Osteocyte (in vitro differentiated cells): ENCODE measurements at regions not wholly inside any gene's neighbourhood (a gene's known extent, or its start where the extent isn't known, plus 50 kb on each side); places are given as distances from the start of the nearest gene placed in this dataset.

Experiments
- DNase-seq: peaks from one replicate; pipeline ENCODE4 v3.0.0; 2021; ENCODE audit warnings: mixed read lengths; ENCODE audit not compliant: unreplicated experiment; ENCODE audit errors: extremely low spot score
- H3K27ac Mint-ChIP-seq: one replicate; pipeline ENCODE4 v1.8.0; 2021; ENCODE audit warnings: mild to moderate bottlenecking, mixed read lengths; ENCODE audit not compliant: unreplicated experiment
- H3K27me3 Mint-ChIP-seq: one replicate; pipeline ENCODE4 v1.8.0; 2021; ENCODE audit warnings: mixed read lengths; ENCODE audit not compliant: unreplicated experiment
- H3K36me3 Mint-ChIP-seq: one replicate; pipeline ENCODE4 v1.8.0; 2021; ENCODE audit warnings: mixed read lengths; ENCODE audit not compliant: unreplicated experiment
- H3K4me1 Mint-ChIP-seq: one replicate; pipeline ENCODE4 v1.8.0; 2021; ENCODE audit warnings: mixed read lengths; ENCODE audit not compliant: unreplicated experiment
- H3K4me3 Mint-ChIP-seq: one replicate; pipeline ENCODE4 v1.8.0; 2021; ENCODE audit warnings: mild to moderate bottlenecking, moderate library complexity, mixed read lengths; ENCODE audit not compliant: unreplicated experiment
- H3K9me3 Mint-ChIP-seq: one replicate; pipeline ENCODE4 v1.8.0; 2021; ENCODE audit warnings: mixed read lengths; ENCODE audit not compliant: unreplicated experiment
- CTCF ChIP-seq: fragments of 200-600 bp; sonication (generic); IDR thresholded peaks from 2 replicates; pipeline ENCODE4 v1.5.0; 2021; ENCODE audit warnings: antibody characterized with exemption, mild to moderate bottlenecking, moderate library complexity

DNA sequence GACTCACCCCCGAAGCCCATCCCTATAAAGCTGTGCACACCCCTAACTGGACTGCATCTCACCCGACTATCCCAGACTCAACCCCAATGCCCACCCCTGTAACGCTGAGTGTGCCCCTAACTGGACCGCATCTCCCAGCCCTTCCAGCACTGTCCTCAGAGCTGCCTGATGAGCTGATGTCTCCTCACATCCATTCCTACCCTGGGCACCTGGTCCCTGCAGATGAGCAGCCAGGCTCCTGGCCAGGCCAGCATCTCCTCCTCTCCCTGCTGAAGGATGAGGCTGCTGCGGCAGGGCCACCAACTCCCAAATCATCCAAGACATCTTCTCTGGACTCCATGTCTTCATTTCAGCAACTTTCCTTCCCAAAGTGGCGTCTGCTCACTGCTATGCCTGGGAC, 332.1 kb downstream of the CTTN start:
- H3K4me1 Mint-ChIP-seq: no peaks in the 10 kb centered on the region
- H3K9me3 Mint-ChIP-seq: peaks cover 6% of the 10 kb centered on the region
- no peaks in the 10 kb centered on the region for H3K27me3 Mint-ChIP-seq
- no peak overlapping the region for H3K27ac Mint-ChIP-seq
- no peak for DNase-seq
- H3K36me3 Mint-ChIP-seq: no peaks in the 10 kb centered on the region
- TF ChIP-seq CTCF: no peak
- no peak overlapping the region for H3K4me3 Mint-ChIP-seq

- Mint-ChIP-seq H3K36me3 (no peaks in the 10 kb centered on the region), H3K27ac (no peak overlapping the region), H3K4me3 (no peak overlapping the region), H3K4me1 (no peaks in the 10 kb centered on the region), H3K9me3 (peaks cover 6% of the 10 kb centered on the region), H3K27me3 (no peaks in the 10 kb centered on the region)
- TF ChIP-seq CTCF: no peak
- DNase-seq: no peak
Measured at GRCh38 chr11:70731271-70732022, 333.1 kb downstream of the CTTN start.

DNA sequence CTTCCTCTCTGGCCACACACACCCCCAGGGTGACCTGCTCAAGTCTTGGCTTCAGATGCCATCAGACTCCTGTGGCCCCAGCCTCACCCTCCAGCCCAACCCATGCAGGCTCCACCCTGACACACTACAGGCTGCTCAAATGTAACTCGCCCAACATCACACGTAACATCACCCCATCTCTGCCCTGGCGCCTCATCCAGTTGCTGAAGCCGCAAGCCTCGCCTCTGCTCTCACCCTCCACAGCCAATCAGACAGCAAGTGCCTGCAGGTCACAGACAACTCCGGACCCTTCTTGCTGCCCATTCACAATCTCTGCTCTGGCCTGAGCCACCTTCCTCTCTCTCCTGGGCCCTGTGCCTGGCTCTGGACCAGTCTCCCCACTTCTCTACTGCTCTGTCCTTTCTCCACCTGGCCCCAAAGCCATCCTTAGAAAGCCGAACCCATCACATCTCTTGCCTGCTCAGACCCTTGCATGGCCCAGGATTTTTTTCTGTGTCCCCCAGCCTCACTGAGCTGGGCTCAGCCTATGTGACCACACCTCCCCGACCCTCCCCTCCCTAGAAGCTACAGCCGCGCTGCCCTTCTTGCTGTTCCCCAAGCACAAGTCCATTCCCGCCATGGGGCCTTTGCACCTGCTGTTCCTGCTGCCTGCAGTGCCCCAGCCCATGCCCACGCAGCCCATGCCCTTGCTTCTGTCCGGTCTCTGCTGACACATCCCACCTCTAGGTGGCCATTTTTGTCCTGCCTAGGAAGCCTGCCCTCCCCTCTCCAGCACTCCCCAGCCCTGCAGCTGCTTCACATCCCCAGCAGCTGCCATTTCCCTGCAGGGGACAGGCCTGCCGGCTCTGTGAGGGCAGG, 333.9 kb downstream of the CTTN start:
- H3K27me3 Mint-ChIP-seq: no peaks in the 10 kb centered on the region
- no peak for TF ChIP-seq CTCF
- H3K4me3 Mint-ChIP-seq: no peak overlapping the region
- no peak overlapping the region for H3K27ac Mint-ChIP-seq
- peaks cover under 1% of the 10 kb centered on the region for H3K9me3 Mint-ChIP-seq
- H3K4me1 Mint-ChIP-seq: no peaks in the 10 kb centered on the region
- no peak for DNase-seq
- no peaks in the 10 kb centered on the region for H3K36me3 Mint-ChIP-seq

DNA sequence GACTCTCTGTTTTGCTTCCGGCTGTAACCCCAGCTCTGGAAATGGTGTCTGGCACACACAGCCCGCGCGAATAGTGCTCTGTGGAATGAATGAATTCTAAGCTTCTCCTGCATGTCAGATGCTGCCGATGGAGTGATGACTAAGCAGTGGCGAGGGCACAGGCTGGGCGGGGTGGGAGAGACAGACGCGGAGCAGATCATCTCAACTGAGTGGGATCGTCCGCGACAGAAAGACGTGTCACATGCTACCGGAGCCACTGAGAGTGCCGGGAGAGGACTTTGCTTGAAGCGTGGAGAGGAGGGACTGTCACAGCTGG, 334.5 kb downstream of the CTTN start:
- H3K36me3 Mint-ChIP-seq: no peaks in the 10 kb centered on the region
- H3K9me3 Mint-ChIP-seq: no peaks in the 10 kb centered on the region
- H3K27me3 Mint-ChIP-seq: no peaks in the 10 kb centered on the region
- no peak for DNase-seq
- H3K4me1 Mint-ChIP-seq: no peaks in the 10 kb centered on the region
- no peak overlapping the region for H3K27ac Mint-ChIP-seq
- no peak for TF ChIP-seq CTCF
- no peak overlapping the region for H3K4me3 Mint-ChIP-seq
